HG03103 (cell line): ENCODE measurements at regions not wholly inside any gene's neighbourhood (a gene's known extent, or its start where the extent isn't known, plus 50 kb on each side); places are given as distances from the start of the nearest gene placed in this dataset.

Experiments used
- ATAC-seq: cut with Tn5 transposase; IDR thresholded peaks from one replicate; pipeline ENCODE4 v1.9.1; 2021; ENCODE audit warnings: low read depth; ENCODE audit not compliant: unreplicated experiment

DNA sequence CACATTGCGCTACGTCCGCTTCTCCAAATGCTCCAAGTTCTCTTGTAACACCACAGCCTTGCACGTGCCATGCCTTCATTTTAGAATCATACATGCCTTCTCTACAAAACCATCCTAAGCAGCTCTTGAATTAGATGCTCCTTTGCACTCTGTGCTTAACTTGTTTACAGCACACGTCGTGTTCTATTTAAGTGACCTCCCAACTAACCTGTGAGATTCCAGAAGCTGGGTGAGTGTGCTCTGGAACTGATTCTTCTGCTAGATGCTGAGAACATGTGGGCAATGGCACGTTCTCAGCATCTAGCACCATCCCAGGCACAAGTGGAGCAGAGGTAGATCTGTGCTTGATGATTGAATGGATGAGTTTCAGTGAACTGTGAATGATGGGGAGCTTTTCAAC lies 100.0 kb upstream of the NEDD9 start:
- ATAC-seq, result no peak

DNA sequence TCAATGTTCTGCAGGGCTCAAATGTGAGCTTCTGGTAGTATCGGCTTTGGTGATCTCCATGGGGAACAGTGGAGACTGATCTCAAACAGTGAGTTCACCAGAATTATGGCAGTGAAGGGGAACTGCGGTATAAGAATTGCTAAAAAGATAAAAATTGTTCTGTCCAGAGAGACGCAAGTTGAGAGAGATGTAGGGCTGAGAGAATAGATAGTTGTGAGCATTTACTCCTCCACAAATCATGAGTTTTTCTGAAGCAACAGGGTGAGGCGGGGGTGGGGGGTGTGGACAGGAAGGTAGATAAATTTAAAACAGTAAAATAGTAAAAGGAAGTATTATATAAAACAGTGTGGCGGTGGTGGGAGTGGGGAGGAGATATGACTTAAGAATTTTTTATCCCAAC lies 98.6 kb upstream of the NEDD9 start:
- ATAC-seq, result no peak

DNA sequence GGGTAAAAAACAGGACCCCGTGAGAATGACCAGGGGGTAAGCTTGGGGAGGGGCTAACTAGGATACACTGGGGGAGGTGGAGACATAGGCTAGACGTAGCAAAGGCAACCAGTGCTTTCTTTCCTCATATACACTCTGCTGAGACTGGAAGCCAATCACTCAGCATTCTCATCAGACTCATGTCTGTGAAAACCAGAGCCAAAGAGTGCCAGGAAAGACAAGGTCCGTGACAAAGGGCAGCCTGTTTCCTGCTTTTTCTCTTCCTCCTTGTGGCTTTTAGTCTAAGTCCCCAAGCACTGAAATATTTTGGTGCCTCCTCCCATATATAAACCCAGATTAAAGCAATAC lies 97.9 kb upstream of the NEDD9 start:
- ATAC-seq, result no peak

DNA sequence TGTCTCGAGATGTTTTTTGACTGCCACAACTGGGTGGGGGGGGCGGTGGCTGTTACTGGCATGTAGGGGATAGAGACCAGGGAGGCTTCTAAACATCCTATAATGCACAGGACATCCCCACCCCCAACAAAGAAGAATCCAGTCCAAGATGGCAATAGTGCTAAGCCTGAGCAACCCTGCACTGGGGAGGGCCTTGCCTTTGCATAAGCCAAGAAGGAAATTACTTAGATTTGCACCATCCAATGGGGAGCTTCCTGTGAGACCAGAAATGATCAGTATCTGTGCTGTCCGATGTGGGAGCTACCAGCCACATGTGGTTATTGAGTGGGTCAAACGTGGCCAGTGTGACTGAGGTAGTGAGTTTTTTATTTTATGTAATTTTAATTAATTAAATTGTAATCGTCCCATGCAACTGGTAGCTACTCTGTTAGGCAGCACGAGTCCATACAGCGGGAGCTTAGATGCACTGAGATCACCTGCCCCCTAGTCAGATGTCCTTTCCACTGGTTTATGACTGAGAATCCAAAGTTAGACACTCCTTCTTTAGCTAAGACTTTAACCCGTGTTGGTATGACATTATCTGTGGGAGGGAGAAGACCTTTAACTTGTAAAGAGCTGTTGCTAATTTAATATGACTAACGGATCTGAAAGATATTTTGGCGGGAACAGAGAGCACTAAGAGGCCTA lies 97.4 kb upstream of the NEDD9 start:
- no peak for ATAC-seq

DNA sequence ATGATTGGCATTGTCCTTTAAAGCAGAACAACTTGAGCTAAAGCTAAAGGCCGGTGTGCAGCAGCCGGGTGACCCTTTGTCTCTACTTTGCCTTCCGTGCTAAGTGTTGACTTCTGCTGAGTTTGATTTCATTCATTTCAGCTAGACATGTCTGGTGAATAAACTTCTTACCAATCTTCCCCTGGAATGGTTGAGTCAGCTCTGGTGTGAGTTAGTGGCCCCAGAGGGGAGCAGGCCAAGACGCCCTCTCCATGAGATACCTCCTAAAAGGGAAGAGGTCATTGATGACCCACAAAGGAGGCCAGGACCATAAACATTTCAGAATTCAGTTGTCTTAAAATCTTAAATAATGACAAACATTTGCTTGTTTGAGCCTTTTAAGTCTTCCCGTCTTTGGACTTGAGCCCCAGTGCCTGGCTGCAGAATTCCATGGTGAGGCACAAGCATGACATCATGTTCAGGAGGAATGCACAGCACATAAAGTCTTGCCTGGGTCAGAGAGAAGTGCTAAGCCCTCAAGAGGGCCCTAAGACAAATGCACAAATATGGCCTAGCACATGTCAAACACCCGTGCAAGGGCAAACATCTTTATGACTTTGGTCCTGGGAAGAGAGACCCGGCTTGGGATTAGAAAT lies 96.3 kb upstream of the NEDD9 start:
- ATAC-seq, result no peak

DNA sequence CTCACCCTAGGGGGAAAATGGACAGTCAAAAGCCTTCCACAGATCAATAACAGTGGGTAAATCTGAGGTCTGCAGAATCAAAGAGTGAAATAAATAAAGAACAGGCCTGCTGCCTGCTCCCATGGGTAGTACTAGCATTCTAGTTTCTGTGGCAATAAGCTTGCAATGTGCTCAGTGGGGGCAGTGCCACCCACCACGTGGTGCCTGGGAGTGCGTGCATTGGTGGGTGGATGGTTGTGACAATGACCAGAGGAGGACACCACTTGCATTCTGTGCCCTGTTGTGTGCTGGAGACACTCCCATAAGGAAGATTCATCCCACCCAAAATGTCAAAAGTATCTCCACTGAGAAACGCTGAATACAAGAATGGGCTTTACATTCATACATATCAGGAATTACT lies 95.5 kb upstream of the NEDD9 start:
- ATAC-seq, result no peak

DNA sequence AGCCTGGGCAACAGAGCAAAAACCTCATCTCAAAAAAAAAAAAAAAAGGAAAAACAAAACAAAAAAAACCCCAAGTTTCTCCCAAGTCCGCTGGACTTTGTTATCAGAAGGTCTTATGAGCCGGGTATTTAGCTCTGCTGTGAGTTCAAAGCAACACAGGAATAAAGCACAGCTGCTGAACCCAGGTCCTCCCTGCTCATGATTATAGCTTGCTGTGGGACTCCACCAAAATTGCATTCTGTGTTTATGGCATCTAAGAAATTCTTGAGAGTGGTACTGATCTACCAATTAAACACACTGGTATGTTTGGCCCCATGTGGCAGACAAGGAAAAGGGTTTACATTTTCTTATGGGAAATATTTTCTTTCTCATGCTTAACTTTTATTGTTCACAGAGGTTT lies 93.6 kb upstream of the NEDD9 start:
- no peak for ATAC-seq

DNA sequence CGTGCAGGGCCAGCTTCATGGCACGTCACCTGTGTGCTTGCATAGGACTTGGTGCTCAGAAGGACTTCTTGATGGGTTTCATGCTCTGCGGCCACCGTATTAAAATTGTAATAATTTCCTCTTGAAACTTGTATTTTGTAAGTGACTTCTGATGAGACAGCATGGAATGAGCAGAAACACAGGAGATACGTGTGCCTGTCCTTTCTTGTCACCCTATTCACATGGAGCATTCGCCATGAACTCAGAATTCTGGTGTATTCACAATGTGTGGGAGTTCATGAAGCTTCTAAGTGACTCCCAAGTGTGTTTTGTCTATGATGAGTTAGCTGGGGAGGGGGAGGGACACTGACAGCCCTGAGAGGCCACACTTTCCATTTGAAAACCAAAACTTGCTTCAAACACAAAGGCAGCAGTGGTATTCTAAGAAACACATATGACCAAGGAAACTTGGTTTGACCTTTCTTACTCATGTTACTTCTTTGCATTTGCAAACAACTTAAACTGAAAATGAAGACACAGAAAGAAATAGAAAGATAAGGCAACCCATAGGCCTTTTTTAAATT lies 92.1 kb upstream of the NEDD9 start:
- peak; percentile 63 for ATAC-seq

DNA sequence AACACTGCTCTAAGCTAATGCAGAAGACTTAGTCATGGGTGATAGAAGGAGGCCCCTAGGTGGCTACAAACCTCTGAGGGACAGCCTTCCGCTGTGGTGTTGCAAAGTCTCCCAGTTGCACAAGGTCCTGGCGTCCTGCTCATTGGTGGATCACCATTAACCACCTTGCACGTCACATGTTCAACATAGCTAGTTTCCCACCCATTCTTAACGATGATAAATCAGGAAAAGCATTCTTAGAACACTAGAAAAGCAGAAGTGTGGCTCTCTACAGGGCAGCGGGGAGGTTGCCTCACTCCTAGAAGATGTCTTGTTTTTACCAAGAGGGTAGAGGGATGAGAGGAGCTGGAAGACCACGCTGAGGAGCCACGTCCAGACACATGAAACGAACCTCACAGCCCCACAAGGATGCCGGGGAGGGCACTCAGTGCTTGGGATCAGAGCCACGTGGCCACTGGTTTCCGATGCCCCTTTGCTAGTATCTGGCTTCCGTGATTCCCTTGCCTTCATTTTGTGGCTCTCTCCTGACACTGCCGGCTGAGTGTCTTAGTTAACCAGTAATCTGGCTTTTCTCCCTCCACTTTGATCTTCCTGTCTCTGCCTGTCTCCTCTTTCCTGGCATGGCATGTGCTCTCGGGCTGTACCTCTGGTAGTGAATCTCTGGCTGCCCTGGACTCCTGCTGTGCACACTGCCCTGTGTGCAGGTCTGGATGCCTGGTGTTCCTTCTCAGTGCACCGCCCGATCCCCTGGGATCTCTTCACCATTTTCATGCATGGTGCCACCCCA lies 91.4 kb upstream of the NEDD9 start:
- no peak for ATAC-seq

DNA sequence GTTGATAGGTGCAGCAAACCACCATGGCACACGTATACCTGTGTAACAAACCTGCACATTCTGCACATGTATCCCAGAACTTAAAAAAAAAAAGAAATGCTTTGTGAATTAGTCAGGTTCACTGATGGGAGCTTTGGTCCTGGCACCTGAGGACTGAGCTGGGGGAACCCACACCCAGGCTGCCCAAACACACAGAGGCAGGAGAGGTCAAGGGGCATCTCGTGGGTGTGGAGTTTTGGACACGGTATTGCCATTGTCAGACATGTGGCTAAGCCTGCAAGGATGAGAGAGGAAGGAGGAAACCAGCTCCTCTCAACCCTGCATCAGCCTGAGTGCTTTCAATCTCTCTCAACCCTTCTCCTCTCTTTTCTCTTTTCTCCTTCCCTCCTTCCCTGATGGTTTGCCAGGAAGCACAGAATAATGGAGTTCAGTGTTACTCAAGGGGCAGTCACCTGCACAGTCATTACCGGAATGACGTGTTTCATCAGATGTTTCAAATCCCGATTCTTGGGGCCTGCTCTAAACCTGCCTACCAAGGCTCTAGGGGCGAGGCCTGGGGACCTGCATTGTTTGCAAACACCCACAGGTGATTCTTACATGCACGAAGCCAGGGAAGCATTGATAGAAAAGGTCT lies 89.9 kb upstream of the NEDD9 start:
- ATAC-seq, result no peak

DNA sequence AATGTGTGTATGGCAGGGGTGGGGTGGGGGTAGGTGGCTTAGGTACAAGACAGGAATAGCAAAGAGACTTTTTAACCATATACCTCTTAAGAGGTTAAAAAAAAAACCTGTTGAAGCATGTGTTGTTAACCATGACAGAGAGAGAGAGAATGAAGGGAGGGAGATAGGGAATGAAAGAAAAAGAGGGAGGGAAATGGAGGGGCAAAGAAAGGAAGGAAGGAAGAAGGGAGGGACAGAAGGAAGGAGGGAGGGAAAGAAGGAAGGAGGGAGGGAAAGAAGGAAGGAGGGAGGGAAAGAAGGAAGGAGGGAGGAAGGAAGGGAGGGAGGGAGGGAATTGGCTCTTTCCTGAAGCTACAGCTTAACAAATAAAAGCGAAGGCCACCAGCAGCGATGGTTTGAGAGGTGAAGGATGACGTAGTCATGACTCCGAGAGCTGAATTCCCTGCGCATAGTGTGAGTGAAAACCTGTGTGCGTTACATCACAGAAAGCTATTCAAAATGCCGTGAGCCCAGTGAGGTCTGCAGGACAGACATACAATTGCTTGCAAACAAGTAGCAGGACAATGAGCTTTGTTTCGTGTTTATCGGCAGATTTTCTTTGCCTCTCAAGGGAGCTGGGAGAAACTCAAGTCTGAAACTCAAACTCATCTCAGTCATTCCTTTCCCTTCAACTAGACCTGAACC lies 88.6 kb upstream of the NEDD9 start:
- no peak for ATAC-seq

DNA sequence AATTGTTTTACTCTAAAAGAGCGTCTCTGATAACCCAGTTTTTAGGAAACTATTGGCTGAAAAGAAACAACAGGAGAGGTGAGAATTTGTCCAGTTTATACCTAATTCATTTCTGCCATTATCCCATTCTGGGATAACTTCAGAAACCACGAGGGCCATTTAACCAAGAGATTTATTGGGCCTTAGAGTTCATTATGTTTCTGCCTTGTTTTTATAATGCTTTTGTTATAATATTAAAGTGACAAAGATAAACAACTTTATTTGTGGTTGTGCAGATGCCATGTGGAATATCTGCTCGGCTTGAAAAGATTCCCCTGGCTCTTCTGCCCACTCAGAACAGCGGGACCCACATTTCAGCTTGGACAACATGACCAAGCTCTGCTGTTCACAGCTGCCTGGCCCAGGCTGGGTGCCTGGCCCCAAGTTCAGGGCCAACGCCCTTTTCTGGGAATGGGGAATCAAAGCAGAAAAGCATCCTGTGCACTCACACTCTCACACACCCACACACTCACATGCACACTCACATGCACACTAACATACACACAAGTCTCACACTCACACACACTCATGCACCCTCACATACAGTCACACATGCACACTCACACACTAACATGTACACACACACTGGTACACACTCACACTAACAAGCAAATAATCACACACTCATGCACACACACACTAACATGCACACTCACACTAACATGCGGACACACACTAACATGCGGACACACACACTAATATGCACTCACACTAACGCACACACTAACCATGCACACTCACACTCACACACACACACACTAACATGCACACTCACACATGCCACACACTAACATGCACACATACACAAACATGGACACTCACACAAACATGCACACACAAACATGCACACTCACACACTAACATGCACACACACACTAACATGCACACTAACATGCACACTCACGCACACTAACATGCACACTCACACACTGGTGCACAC lies 86.7 kb upstream of the NEDD9 start:
- ATAC-seq, result no peak

DNA sequence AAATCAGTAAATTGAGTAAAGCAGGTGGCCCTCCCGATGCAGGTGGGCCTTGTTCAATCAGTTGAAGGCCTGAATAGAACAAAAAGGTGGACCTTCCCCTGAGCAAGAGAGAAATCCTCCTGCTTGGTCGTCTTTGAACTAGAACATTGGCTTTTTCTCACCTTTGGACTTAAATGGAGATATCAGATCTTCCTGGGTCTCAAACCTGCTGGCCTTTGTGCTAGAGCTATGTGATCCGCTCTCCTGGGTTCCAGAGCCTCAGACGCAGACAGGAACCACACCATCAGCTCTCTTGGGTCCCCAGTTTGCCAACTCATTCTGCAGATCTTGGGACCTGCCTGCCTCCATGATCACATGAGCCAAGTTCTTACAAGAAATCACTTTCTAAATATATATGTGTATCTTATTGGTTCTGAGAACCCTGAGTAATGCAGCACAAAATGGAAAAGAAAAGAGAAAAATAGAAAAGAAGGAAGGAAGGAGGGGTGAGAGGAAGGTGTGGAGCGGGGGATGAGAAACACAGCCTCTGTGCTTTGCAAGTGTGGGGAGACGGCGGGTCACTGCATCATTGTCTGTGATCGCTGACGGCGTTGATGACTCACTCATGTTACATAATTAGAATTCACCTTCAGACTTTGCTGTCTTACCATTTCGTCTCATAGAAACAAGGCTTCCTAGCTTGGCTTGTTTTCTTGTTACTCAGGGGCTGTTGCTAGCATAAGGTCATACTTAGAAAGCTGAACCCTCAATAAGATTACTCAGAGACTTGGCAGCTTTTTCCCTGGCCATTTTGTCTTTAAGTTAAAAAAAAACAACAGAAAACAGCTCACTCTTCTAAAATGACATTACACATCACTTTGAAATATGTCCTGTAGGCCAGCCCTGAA lies 85.7 kb upstream of the NEDD9 start:
- peak; percentile 84 for ATAC-seq

DNA sequence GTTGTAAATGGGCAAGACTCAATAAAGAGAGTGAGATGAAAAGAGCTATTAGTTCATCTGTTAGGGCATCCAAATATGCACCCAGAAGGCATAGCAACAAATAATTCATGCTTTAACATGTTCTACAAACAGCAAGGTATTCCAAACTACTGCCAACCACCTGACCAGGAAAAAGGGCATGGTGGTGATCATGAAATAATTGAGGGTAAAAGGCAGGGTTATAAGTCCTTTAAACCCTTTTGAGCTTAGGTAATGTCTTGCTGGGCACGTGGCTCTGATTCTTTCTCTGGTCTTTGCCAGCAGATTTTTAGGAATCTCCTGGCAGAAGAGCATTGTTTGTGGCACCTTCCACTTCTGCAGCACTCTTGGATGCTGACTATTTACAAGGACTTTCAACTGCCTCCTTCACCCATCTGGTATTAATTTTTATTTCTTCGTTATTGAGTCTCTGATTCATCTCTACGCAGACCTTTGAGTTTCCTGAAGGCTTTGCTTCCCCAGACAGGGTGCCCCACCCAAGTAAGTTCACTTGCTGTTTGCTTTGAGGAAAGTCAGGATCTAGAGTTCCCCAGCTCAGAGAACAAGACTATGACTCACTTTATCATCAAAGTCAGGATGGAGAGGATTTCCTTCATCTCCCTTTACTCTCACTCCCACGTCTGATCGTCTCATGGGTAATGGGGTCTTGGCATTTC lies 83.4 kb upstream of the NEDD9 start:
- ATAC-seq, result no peak

DNA sequence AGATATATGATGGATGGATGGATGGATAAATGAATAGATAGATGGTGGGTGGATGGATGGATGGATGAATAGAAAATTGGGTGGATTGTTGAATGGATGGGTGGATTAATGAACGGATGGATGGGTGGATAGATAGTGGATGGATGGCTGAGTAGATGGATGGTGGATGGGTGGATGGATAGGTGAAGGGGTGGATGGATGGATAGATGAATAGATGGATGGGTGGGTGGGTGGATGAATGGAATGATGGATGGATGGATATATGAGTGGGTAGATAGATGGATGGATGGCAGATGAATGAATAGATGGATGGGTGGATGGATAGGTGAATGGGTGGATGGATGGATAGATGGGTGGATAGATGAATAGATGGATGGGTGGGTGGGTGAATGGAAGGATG lies 80.7 kb upstream of the NEDD9 start:
- no peak for ATAC-seq

DNA sequence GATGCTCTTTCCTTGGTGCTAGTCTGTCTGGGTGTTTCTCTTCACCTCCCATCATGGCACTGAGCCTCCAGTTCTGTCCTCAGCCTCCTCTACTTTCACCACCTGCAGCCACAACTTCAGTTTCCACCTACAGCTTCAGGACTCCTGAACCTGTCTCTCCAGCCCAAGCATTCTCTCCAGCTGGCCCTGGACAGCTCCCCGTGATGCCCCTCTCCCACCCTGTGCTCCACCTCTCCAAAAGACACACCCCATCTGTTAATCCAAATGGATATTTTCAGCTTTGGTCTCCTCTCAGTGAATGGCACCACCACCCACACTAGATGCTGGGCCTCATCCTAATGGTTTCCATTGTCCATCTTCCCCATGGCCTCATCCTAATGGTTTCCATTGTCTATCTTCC lies 79.5 kb upstream of the NEDD9 start:
- no peak for ATAC-seq

DNA sequence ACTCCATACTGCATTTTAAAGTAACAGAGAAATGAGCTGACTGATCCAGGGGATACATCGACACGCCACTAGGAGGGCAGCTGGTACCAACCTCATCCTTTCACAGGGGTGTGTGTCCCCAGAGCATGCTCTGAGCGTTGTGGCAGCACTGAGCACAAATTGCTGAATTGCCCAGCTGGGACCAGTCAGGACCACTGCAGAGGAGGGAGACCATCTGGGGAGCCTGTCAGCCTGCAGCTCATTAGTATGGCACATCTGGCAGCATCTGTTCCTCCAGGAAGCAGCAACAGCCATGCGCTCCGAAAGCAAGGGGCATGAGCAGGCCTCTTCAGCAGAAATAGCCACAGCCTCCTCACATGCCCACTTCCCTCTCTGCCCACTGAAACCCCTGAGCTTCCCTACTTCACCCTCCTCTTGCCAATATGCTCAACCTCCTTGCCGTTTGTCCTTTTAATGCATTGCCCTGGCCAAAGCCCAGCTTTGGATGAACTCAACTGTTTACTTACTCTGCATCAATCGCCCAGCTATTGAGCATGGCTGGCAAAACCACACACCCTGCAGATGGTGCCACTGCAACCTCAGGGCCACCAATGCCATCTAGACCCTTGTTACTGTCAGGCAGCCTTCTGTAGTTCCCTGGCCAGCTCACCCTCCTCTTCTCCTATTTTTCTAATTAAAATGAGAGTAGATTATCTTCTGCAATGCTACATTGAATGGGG lies 77.6 kb upstream of the NEDD9 start:
- no peak for ATAC-seq
